ENCODE measurements at regions not wholly inside any gene's neighbourhood (a gene's known extent, or its start where the extent isn't known, plus 50 kb on each side); places are given as distances from the start of the nearest gene placed in this dataset.

DNA sequence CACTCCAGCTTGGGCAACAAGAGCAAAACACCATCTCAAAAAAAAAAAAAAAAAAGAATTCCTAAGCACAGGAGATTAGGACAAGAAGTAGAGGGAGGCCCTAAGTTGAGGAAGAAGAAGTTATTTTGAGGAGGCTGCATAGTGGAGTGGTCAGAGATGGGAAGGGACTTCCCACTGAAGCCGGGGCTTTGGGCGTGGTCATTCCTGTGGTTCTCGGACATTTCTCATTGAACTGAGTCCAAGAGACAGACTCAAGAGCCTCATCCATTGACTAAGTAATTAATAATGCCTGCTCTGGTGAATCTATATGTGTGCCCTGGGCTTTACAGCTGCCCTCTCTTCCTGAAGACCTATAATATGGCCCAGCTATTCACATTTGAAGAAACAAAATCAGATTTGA is 53.2 kb upstream of the FTH1 start:
- TF ChIP-seq REST (IDR thresholded peaks at IDR 0.05; ENCODE audit: low read depth) (no peak), NFIC (IDR thresholded peaks at IDR 0.05) (no peak), CREB1 (IDR thresholded peaks at IDR 0.05; ENCODE audit: low read depth) (no peak), CEBPB (IDR thresholded peaks at IDR 0.05) (no peak), TCF12 (IDR thresholded peaks at IDR 0.05; ENCODE audit: low read depth) (no peak), TAF1 (IDR thresholded peaks at IDR 0.05; ENCODE audit: low read depth) (no peak), MAX (IDR thresholded peaks at IDR 0.05) (no peak), TEAD4 (IDR thresholded peaks at IDR 0.05) (no peak), YY1 (IDR thresholded peaks at IDR 0.05; ENCODE audit: low read depth) (no peak), RAD21 (IDR thresholded peaks at IDR 0.05; ENCODE audit: low read depth) (no peak)
